ENCODE measurements at regions not wholly inside any gene's neighbourhood (a gene's known extent, or its start where the extent isn't known, plus 50 kb on each side); places are given as distances from the start of the nearest gene placed in this dataset.
"Not testable (repeated sequence)": the region's sequence is repeated elsewhere in the genome, so short reads cannot be mapped to it uniquely, and the experiment has no call there.

DNA sequence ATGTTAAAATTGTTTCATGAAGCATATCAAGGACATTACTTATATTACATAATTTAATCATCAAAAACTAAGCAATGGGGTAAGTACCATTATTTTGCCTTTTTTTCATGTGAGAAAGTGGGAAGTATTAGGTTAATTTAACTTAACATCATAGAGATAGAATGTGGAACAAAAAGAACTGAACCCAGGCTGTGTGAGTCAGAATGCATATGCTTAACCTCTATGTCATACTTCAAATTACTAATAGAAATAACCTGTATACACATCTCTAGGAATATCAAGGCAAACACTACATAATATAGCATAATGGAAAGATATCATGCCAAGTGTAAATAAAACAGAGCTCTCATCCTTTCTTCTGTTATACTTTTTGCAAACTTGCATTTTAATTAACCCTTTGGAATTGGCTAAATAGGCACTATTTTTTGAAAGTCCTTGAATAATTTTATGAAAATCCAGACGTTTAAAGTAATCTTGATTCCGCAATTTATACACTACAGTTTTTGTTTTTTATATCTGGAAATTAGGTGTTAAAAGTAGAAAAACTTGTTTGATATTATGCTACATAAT lies 777.7 kb downstream of the SLC6A15 start:
- DNase-seq (ENCODE audit: low read depth): no peak

- DNase-seq (ENCODE audit: low read depth): peak; percentile 29
Measured at GRCh38 chr12:84131076-84131475, 781.5 kb downstream of the SLC6A15 start.

GRCh38 chr12:84128117-84128991 lies 784.2 kb downstream of the SLC6A15 start:
- no peak for DNase-seq (ENCODE audit: low read depth)

DNA sequence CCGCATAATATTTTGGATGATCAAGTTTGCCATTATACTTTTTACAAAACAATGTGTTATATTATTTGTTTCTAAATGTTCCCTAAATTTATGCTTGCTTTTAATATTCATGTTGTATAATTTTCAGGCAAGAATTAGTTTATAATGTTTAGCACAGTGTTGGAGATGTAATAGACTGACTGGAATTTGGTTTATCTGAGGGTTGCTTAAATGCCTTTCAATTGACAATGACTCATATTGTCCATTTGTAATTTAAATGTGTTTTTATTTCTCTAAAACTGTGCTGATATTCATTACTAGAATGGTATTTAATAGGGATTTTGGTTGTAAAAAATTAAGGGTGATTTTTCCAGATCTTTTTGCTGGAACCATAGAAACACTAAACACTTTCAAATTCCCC lies 788.4 kb downstream of the SLC6A15 start:
- DNase-seq (ENCODE audit: low read depth): no peak

DNA sequence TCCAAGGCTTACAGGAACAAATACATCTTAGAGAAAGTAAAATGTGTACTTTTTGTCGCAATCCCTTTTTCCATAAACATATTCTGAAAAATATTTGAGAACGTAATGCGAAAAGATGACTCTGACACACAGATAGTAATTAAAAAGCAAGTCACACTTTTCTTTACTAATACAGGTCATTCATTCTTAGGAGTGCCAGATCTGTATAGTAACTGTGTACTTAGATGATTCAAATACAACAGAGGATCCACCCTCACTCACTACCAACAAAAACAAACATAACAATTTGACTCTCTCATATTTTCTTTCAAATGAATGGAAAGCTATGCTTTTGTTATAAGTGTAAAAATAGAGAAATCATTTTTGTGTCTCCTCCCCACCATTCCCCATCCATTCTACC lies 795.4 kb downstream of the SLC6A15 start:
- no peak for DNase-seq (ENCODE audit: low read depth)

DNA sequence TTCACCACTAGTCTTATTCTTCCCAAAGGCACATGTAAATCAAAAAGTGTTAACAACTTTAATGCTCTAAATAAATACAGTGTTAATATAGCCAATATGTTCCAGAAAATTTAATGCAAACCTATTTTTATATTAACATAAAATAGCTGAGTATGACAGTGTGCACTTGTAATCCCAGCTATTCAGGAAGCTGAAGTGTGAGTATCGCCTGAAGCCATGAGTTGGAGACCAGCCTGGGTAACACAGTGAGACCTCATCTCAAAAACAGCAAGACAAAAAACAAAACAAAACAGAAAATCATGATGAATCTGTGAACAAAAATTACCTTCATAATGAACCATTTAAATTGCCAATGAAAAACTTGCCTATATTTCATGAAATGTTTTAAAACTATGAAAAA lies 798.9 kb downstream of the SLC6A15 start:
- DNase-seq (ENCODE audit: low read depth): no peak

- not testable (repeated sequence) for DNase-seq (ENCODE audit: low read depth)
Measured at GRCh38 chr12:84103886-84104285, 808.7 kb downstream of the SLC6A15 start.

- not testable (repeated sequence) for DNase-seq (ENCODE audit: low read depth)
Measured at GRCh38 chr12:84101963-84102362, 810.6 kb downstream of the SLC6A15 start.

DNA sequence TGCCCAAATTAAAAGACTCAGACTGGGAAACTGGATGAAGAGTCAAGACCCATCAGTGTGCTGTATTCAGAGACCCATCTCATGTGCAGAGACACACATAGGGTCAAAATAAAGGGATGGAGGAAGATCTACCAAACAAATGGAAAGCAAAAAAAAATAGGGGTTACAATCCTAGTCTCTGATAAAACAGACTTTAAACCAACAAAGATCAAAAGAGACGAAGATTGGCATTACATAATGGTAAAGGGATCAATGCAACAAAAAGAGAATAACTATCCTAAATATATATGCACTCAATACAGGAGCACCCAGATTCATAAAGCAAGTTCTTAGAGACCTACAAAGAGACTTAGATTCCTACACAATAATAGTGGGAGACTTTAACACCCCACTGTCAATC lies 813.0 kb downstream of the SLC6A15 start:
- DNase-seq (ENCODE audit: low read depth): not testable (repeated sequence)

DNA sequence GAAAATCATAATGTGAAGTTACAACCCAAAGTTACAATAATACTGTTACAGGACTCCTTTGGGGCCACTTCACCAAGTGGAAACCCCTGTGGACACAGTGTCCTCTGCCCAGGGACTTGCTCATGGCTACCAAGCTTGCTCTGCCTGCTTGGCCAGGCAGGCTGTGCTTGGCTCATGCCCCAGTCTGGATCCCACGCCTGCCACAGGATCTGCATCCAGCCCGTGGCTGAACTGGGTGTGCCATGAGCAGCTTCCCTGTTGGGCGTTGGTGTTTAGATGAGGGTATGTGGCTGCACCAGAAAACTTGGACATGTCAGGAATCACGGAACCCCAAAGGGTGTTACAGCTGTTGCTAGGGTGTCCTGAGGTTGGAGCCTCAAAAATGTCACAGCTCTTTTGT lies 820.9 kb downstream of the SLC6A15 start:
- DNase-seq (ENCODE audit: low read depth): no peak

DNA sequence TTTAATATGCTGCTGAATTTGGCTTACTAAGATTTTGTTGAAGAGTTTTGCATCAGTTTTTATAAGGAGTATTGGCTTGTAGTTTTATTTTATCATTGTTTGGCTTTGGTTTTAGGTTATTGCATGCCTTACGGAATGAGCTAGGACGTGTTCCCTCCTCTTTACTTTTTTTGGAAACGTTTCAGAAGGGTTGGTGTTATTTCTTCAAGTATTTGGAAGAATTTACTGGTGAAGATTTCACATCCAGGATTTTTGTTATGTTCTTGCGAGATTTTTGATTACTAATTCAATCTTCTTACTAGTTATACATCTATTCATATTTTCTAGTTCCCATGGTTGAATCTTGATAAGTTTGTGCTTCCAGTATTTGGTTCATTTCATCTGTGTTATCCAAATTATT lies 823.2 kb downstream of the SLC6A15 start:
- DNase-seq (ENCODE audit: low read depth): no peak

DNA sequence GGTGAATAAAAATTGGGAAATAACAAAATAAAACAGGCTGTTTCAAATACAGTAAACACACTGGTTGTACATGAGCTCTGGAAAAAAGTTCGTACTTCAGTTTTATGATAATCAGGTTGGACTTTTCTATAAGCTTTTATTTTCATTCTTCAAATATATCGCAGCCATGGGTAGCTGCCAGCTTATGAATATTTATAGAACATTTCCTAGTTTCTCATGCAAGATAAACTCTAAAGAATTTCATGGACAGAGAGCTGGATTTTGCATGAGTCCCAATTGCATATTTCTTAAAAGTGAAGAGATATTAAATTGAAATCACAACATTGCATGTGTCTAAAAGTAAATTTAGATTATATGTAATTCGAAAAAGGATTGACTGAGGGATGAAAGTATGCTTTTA lies 827.6 kb downstream of the SLC6A15 start:
- no peak for DNase-seq (ENCODE audit: low read depth)

DNA sequence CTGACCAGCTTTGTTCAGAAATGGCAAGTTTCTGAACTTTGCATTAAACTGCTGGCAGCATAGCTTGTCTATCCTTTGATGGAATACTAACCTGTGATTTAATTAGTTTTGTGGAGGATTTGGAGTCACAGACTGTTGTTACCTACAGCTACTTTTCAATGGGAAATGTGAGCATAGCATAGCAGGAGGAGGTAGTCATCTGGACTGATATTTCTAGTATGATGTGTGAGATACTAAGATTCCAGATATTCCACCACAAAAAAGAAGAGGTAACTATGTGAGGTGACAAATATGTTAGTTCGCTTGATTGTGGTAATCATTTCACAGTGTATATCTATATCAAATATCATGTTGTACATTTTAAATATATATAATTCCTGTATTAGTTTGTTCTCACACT lies 833.0 kb downstream of the SLC6A15 start:
- DNase-seq (ENCODE audit: low read depth): peak; percentile 1

DNA sequence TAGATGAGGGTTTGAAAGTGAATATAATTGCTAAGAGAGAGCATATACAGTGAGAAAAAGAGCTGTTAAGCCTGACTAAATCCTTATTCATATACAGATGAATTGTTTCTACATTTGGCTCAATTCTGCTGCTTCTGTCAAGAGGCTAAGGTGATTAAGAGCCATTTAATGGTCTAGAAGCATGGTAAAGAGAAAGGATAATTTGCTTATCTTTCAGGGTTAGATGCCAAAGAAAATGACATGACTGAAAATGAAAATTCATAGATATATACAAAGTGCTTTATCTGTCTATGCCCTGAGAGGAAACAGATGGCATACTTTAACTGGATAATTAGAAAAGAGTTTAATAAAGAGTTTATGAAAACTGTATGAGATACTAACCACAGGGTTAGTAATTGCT lies 834.9 kb downstream of the SLC6A15 start:
- DNase-seq (ENCODE audit: low read depth): no peak

- DNase-seq (ENCODE audit: low read depth): no peak
Measured at GRCh38 chr12:84075991-84076390, 836.6 kb downstream of the SLC6A15 start.

GRCh38 chr12:84073401-84073800 lies 839.2 kb downstream of the SLC6A15 start:
- no peak for DNase-seq (ENCODE audit: low read depth)

DNA sequence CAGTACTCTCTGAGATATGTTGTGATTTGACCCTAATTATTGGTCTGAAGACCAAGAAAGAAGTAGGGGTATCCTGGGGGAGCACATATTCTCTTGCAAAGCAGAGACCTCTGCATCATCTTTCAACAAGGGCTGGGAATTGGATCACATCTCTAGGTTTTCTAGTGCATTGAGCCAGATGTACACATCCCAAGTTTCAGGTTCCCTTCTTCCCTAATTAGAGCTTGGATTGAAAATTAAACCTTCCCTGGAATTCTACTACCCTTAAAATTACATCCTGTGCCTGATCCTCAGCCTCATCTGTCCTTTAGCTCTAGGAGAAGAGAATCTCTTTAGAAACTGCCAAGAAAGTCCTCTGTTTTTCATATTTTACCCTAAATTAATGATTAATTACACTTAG lies 839.6 kb downstream of the SLC6A15 start:
- DNase-seq (ENCODE audit: low read depth): no peak

DNA sequence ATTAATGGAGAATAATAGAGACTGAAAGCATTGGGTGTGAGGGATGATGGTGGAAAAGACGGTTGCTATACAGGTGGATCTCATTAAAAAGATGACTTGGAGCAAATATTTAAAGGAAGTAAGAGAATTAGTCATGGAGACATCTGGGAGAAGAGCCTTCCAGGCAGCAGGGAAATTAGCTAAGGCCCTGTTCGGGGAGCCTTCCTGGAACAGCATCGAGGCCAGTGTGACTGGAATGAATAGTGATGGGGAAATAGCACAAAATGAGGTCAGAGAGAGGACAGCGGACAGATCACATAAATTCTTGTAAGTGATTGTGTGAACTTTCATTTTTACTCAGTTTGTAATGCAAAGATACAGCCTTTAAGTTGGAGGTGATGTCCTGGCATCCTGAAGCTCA lies 842.3 kb downstream of the SLC6A15 start:
- DNase-seq (ENCODE audit: low read depth): peak; percentile 22

DNA sequence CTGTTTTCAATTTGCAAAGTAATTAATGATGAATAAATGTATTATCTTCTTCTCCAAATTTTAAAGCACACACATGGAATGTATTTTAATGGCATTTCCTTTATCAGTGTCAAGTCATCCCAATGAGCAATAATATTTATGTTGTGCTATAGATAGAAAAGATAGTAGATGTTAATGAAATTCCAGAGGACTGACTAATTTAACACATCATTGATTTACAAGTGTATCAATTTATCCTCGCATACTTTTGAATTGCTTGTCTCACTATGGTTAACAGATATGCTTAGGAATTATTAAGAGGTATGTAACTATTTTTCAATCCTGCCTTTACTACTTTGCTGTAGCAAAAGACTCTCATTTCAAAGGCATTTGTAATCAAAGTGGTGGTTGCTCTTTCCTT lies 842.9 kb downstream of the SLC6A15 start:
- peak; percentile 0 for DNase-seq (ENCODE audit: low read depth)

- no peak for DNase-seq (ENCODE audit: low read depth)
Measured at GRCh38 chr12:84069198-84069597, 843.4 kb downstream of the SLC6A15 start.

- DNase-seq (ENCODE audit: low read depth): no peak
Measured at GRCh38 chr12:84058136-84058535, 854.5 kb downstream of the SLC6A15 start.

DNA sequence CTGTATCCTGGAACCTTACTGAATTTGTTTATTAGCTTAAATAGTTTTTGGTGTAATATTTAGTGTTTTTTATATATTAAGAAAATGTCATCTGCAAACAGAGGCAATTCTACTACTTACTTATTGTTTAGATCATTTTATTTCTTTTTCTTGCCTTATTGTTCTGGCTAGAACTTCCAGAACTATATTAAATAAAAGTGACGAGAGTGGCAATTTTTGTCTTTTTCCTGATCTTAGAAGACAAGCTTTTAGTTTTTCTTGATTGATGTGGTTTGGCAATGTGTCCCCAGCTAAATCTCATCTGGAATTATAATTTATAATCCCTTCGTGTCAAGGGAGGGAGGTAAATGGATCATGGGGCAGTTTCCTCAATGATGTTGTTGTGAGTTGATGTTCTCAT lies 857.8 kb downstream of the SLC6A15 start:
- no peak for DNase-seq (ENCODE audit: low read depth)

DNA sequence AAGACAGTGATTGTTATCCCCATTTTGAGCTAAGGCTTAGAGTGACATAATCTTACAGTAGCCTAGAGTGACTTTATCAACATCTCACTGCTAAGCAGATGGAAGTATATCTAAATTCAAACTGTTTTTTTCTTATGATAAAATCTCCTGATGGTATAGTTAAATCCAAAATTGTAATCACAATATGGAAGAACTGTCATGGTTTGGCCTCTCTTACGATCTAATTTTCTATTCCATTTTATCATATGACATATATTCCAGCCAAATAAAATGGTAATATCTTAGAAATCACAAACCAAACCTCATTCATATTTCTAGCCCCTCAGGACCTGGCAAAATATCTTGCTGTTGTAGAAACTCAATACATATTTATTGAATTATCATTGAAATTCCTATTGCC lies 864.7 kb downstream of the SLC6A15 start:
- DNase-seq (ENCODE audit: low read depth): no peak

DNA sequence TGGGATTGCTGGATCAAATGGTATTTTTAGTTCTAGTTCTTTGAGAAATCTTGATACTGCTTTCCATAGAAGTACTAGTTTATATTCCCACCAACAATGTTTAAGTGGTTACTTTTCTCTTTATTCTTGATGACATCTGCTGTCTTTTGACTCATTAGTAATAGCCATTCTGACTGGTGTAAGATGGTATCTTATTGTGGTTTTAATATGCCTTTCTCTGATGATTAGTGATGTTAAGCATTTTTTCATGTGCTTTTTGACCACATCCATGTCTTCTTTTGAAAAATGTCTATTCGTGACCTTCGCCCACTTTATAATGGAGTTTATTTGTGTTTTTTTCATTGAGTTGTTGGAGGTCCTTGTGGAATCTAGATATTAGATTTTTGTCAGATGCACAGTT lies 865.7 kb downstream of the SLC6A15 start:
- no peak for DNase-seq (ENCODE audit: low read depth)
